ENCODE measurements at regions not wholly inside any gene's neighbourhood (a gene's known extent, or its start where the extent isn't known, plus 50 kb on each side); places are given as distances from the start of the nearest gene placed in this dataset.

- Histone ChIP-seq H3K4me3 (ENCODE audit: control extremely low read depth in 1 of 5, extremely low read depth in 1 of 5, insufficient read depth in 1 of 5, low read depth in 2 of 5, low read length in 4 of 5) (no peak overlapping the region), H2AFZ (ENCODE audit: insufficient read depth, low read depth, low read length, poor library complexity, severe bottlenecking) (no peak overlapping the region), H3K27me3 (replicated peaks in 1 of 4; ENCODE audit: control extremely low read depth in 1 of 4, control insufficient read depth in 3 of 4, insufficient read depth in 4 of 4, low read length in 3 of 4) (no peaks in the 10 kb centered on the region), H3K27ac (ENCODE audit: low read length in 2 of 2) (no peak overlapping the region), H3K9me3 (ENCODE audit: control extremely low read depth in 1 of 3, control insufficient read depth in 2 of 3, insufficient read depth in 1 of 3, low read length in 2 of 3) (no peaks in the 10 kb centered on the region), H3K9ac (ENCODE audit: low read length) (no peak overlapping the region), H3K36me3 (replicated peaks in 1 of 2; ENCODE audit: control extremely low read depth in 1 of 2, control insufficient read depth in 1 of 2, extremely low read depth in 1 of 2, insufficient read depth in 2 of 2, low read length in 1 of 2) (no peaks in the 10 kb centered on the region), H3K79me2 (ENCODE audit: control insufficient read depth, insufficient read depth, low read length) (no peaks in the 10 kb centered on the region), H3K4me1 (ENCODE audit: control insufficient read depth in 2 of 2, insufficient read depth in 2 of 2, low read length in 2 of 2) (no peaks in the 10 kb centered on the region), H4K20me1 (ENCODE audit: control insufficient read depth, insufficient read depth, low read length, poor library complexity, severe bottlenecking) (no peaks in the 10 kb centered on the region), H3K4me2 (replicated peaks; ENCODE audit: low read depth, low read length, poor library complexity, severe bottlenecking) (no peak overlapping the region)
- Mint-ChIP-seq H3K27me3 (no peaks in the 10 kb centered on the region), H3K27ac (no peak overlapping the region), H3K4me3 (no peak overlapping the region), H3K9me3 (ENCODE audit: insufficient read depth) (no peaks in the 10 kb centered on the region), H3K4me1 (no peaks in the 10 kb centered on the region)
- ChIA-PET POLR2A (no interaction called here), CTCF (no interaction called here)
- no peak for DNase-seq
- no peak for TF ChIP-seq CTCF (IDR thresholded peaks at IDR 0.05)
- no peak for TF ChIP-seq EZH2 (IDR thresholded peaks at IDR 0.05; ENCODE audit: borderline replicate concordance, insufficient read depth, low read depth, low read length, poor library complexity, severe bottlenecking)
- WGBS (ENCODE audit: insufficient coverage): 80% methylated on average over 2 of the region's 6 CpGs
- ATAC-seq (ENCODE audit: low read depth): no peak
- intact Hi-C loops (cut with micrococcal nuclease): no loop called here
These were observed 559.0 kb upstream of the ADARB2 start for GRCh38 chr10:2296179-2296891.

DNA sequence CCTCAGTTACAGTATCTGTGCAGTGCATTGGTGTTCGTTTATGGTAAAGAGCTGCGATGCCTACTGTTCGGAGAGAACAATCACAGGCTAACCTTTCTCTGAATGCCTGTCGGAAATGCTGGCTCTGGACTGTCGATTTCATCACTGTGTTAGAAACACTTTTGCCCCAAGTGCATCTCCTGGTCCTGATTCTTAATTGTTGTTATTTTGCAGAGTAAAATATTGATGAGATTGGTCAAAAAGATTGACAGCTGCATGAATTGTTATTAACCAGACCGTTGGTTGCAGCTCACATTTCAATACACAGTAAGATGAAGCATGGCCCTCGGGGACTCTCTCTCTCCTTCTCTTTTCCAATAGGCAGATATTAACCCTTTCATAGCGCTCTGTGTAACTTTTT lies 557.4 kb upstream of the ADARB2 start:
- no peaks in the 10 kb centered on the region for H3K27me3 Mint-ChIP-seq
- no peak overlapping the region for H3K27ac Mint-ChIP-seq
- ChIA-PET CTCF (interaction anchor here (0.7 kb wide), 1 partner anchor 868 kb away, joined by 3 read pairs; no protein-coding TSS in a partner anchor), POLR2A (no interaction called here)
- WGBS (ENCODE audit: insufficient coverage): 87% methylated on average over 3 of the region's 8 CpGs
- H4K20me1 ChIP-seq (ENCODE audit: control insufficient read depth, insufficient read depth, low read length, poor library complexity, severe bottlenecking): no peaks in the 10 kb centered on the region
- no peak overlapping the region for H3K27ac ChIP-seq (ENCODE audit: low read length in 2 of 2)
- intact Hi-C loops (cut with micrococcal nuclease): no loop called here
- no peak overlapping the region for H2AFZ ChIP-seq (ENCODE audit: insufficient read depth, low read depth, low read length, poor library complexity, severe bottlenecking)
- DNase-seq (no peak), ATAC-seq (ENCODE audit: low read depth) (no peak)
- H3K36me3 ChIP-seq (replicated peaks in 1 of 2; ENCODE audit: control extremely low read depth in 1 of 2, control insufficient read depth in 1 of 2, extremely low read depth in 1 of 2, insufficient read depth in 2 of 2, low read length in 1 of 2): no peaks in the 10 kb centered on the region
- H3K4me1 Mint-ChIP-seq: no peaks in the 10 kb centered on the region
- TF ChIP-seq EZH2 (IDR thresholded peaks at IDR 0.05; ENCODE audit: borderline replicate concordance, insufficient read depth, low read depth, low read length, poor library complexity, severe bottlenecking) (no peak), CTCF (IDR thresholded peaks at IDR 0.05) (no peak)
- H3K9me3 Mint-ChIP-seq (ENCODE audit: insufficient read depth): no peaks in the 10 kb centered on the region
- H3K4me3 Mint-ChIP-seq: no peak overlapping the region
- no peak overlapping the region for H3K4me3 ChIP-seq (ENCODE audit: control extremely low read depth in 1 of 5, extremely low read depth in 1 of 5, insufficient read depth in 1 of 5, low read depth in 2 of 5, low read length in 4 of 5)
- H3K4me2 ChIP-seq (replicated peaks; ENCODE audit: low read depth, low read length, poor library complexity, severe bottlenecking): no peak overlapping the region
- no peak overlapping the region for H3K9ac ChIP-seq (ENCODE audit: low read length)
- no peaks in the 10 kb centered on the region for H3K4me1 ChIP-seq (ENCODE audit: control insufficient read depth in 2 of 2, insufficient read depth in 2 of 2, low read length in 2 of 2)
- no peaks in the 10 kb centered on the region for H3K79me2 ChIP-seq (ENCODE audit: control insufficient read depth, insufficient read depth, low read length)
- no peaks in the 10 kb centered on the region for H3K9me3 ChIP-seq (ENCODE audit: control extremely low read depth in 1 of 3, control insufficient read depth in 2 of 3, insufficient read depth in 1 of 3, low read length in 2 of 3)
- H3K27me3 ChIP-seq (replicated peaks in 1 of 4; ENCODE audit: control extremely low read depth in 1 of 4, control insufficient read depth in 3 of 4, insufficient read depth in 4 of 4, low read length in 3 of 4): no peaks in the 10 kb centered on the region

Data from B cell (primary cell).